ENCODE measurements at regions not wholly inside any gene's neighbourhood (a gene's known extent, or its start where the extent isn't known, plus 50 kb on each side); places are given as distances from the start of the nearest gene placed in this dataset.

- TF ChIP-seq CTCF (IDR thresholded peaks at IDR 0.05; ENCODE audit: insufficient read depth, low read depth, low read length): no peak
- no peak overlapping the region for H3K4me3 ChIP-seq (ENCODE audit: low read depth, low read length)
- ChIA-PET CTCF (interaction anchor here (0.5 kb wide), 1 partner anchor 50 kb away, joined by 4 read pairs; no protein-coding TSS in a partner anchor), POLR2A (no interaction called here)
- H3K27me3 ChIP-seq (ENCODE audit: control insufficient read depth, insufficient read depth, low read length): no peaks in the 10 kb centered on the region
- no peak for DNase-seq (ENCODE audit: low read depth)
- no peaks in the 10 kb centered on the region for H3K36me3 ChIP-seq (ENCODE audit: control insufficient read depth, insufficient read depth, low read length)
These were observed 70.1 kb upstream of the STAM2 start for GRCh38 chr2:152245653-152246052.

GRCh38 chr2:152246686-152247336 lies 71.2 kb upstream of the STAM2 start:
- no peak for TF ChIP-seq CTCF (IDR thresholded peaks at IDR 0.05; ENCODE audit: insufficient read depth, low read depth, low read length)
- no peaks in the 10 kb centered on the region for H3K36me3 ChIP-seq (ENCODE audit: control insufficient read depth, insufficient read depth, low read length)
- H3K27me3 ChIP-seq (ENCODE audit: control insufficient read depth, insufficient read depth, low read length): no peaks in the 10 kb centered on the region
- no peak for DNase-seq (ENCODE audit: low read depth)
- CTCF ChIA-PET: interaction anchor here (1.3 kb wide), 1 partner anchor 10 kb away, joined by 4 read pairs; no protein-coding TSS in a partner anchor
- no peak overlapping the region for H3K4me3 ChIP-seq (ENCODE audit: low read depth, low read length)
- POLR2A ChIA-PET: no interaction called here

DNA sequence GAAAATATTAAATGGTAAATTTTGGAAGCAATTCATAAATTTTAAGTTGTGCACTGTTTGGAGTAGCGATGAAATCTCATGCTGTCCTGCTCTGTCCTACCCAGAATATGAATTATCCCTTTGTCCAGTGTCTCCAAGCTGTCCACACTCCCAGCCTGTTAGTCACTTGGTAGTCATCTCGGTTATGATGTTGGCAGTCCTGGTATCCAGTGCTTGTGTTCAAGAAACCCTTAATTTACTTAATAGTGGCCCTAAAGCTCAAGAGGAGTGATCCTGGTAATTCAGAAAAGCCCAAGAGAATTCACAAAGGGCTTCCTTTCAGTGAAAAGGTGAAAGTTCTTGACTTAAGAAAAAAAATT lies 71.8 kb upstream of the STAM2 start:
- POLR2A ChIA-PET: no interaction called here
- Histone ChIP-seq H3K4me3 (ENCODE audit: low read depth, low read length) (no peak overlapping the region), H3K27me3 (ENCODE audit: control insufficient read depth, insufficient read depth, low read length) (no peaks in the 10 kb centered on the region), H3K36me3 (ENCODE audit: control insufficient read depth, insufficient read depth, low read length) (no peaks in the 10 kb centered on the region)
- TF ChIP-seq CTCF (IDR thresholded peaks at IDR 0.05; ENCODE audit: insufficient read depth, low read depth, low read length): no peak
- CTCF ChIA-PET: interaction anchor here (0.7 to 1.3 kb wide), 2 partner anchors 9 to 13 kb away, joined by 3 to 4 read pairs; no protein-coding TSS in a partner anchor
- no peak for DNase-seq (ENCODE audit: low read depth)

- ChIA-PET CTCF (interaction anchor here (1.1 kb wide), 1 partner anchor 10 kb away, joined by 3 read pairs; no protein-coding TSS in a partner anchor), POLR2A (no interaction called here)
These were observed 75.0 kb upstream of the STAM2 start for GRCh38 chr2:152250421-152251100.

More at GRCh38 chr2:152250421-152251100, 75.0 kb upstream of the STAM2 start:
- DNase-seq (ENCODE audit: low read depth): no peak
- H3K36me3 ChIP-seq (ENCODE audit: control insufficient read depth, insufficient read depth, low read length): no peaks in the 10 kb centered on the region
- no peaks in the 10 kb centered on the region for H3K27me3 ChIP-seq (ENCODE audit: control insufficient read depth, insufficient read depth, low read length)
- no peak for TF ChIP-seq CTCF (IDR thresholded peaks at IDR 0.05; ENCODE audit: insufficient read depth, low read depth, low read length)
- H3K4me3 ChIP-seq (ENCODE audit: low read depth, low read length): no peak overlapping the region

Measured in BJ (cell line).